ENCODE measurements at regions not wholly inside any gene's neighbourhood (a gene's known extent, or its start where the extent isn't known, plus 50 kb on each side); places are given as distances from the start of the nearest gene placed in this dataset.

DNA sequence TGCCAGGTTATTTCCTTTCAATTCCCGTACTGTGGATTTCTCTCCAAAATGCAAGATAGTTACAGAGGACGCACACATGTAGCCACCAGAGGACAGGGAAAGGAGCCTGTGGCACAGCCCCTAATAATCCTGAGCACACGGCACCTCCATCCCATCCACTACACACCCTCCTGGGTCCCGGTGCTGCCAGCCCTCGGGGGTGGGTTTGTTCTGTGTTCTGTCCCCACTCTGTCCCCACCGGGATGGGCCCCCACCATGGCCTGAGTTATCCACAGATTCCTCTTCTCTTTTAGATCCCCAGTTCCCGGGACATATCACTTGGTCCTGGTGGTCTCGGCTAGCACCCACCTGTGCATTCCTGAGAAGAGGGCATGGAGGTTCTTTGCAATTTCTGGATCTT is 196.9 kb upstream of the PPP2R2D start:
- TF ChIP-seq, protein P1, sequence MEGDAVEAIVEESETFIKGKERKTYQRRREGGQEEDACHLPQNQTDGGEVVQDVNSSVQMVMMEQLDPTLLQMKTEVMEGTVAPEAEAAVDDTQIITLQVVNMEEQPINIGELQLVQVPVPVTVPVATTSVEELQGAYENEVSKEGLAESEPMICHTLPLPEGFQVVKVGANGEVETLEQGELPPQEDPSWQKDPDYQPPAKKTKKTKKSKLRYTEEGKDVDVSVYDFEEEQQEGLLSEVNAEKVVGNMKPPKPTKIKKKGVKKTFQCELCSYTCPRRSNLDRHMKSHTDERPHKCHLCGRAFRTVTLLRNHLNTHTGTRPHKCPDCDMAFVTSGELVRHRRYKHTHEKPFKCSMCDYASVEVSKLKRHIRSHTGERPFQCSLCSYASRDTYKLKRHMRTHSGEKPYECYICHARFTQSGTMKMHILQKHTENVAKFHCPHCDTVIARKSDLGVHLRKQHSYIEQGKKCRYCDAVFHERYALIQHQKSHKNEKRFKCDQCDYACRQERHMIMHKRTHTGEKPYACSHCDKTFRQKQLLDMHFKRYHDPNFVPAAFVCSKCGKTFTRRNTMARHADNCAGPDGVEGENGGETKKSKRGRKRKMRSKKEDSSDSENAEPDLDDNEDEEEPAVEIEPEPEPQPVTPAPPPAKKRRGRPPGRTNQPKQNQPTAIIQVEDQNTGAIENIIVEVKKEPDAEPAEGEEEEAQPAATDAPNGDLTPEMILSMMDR (IDR thresholded peaks at IDR 0.05; ENCODE audit: poor library complexity) = no peak
- no peak for TF ChIP-seq EZH2 (IDR thresholded peaks at IDR 0.05; ENCODE audit: borderline replicate concordance)
